Liver (tissue), 8 donors: ENCODE measurements at regions not wholly inside any gene's neighbourhood (a gene's known extent, or its start where the extent isn't known, plus 50 kb on each side); places are given as distances from the start of the nearest gene placed in this dataset.

ENCODE experiments used
- DNase-seq: peaks from one replicate; pipeline ENCODE4 v3.0.0-alpha.2; 2017; ENCODE audit warnings: low spot score
- H3K27ac ChIP-seq, 2 donors: one replicate each; pipeline ENCODE4 v1.7.0; 2013; ENCODE audit warnings: inconsistent platforms in 2 of 2, low read length in 2 of 2, control low read depth in 1 of 2, low read depth in 1 of 2, mild to moderate bottlenecking in 1 of 2
- H3K27me3 ChIP-seq, 4 donors: one replicate each; pipeline versions ENCODE4 v1.6.1 to v1.7.0; 2013; ENCODE audit warnings: low read length in 3 of 4, inconsistent platforms in 1 of 4, mild to moderate bottlenecking in 1 of 4, moderate library complexity in 1 of 4; ENCODE audit not compliant: control insufficient read depth in 4 of 4, insufficient read depth in 4 of 4
- H3K36me3 ChIP-seq, 4 donors: one replicate each; pipeline versions ENCODE4 v1.6.1 to v1.7.0; 2013; ENCODE audit warnings: low read length in 3 of 4, mild to moderate bottlenecking in 3 of 4, low read depth in 1 of 4, moderate library complexity in 1 of 4; ENCODE audit not compliant: control insufficient read depth in 4 of 4, insufficient read depth in 3 of 4
- H3K4me1 ChIP-seq, 4 donors: one replicate each; pipeline versions ENCODE4 v1.6.1 to v1.7.0; 2013; ENCODE audit warnings: low read length in 3 of 4, mild to moderate bottlenecking in 3 of 4, moderate library complexity in 1 of 4; ENCODE audit not compliant: control insufficient read depth in 4 of 4, insufficient read depth in 4 of 4
- H3K4me3 ChIP-seq, 3 donors: one replicate each; pipeline versions ENCODE4 v1.6.1 to v1.7.0; 2013; ENCODE audit warnings: low read length in 3 of 3, control low read depth in 1 of 3, low read depth in 1 of 3, mild to moderate bottlenecking in 1 of 3
- H3K9ac ChIP-seq, 2 donors: one replicate each; pipeline ENCODE4 v1.7.0; 2013; ENCODE audit warnings: low read length in 2 of 2, mild to moderate bottlenecking in 2 of 2, moderate library complexity in 2 of 2, control low read depth in 1 of 2, low read depth in 1 of 2
- H3K9me3 ChIP-seq, 4 donors: one replicate each; pipeline versions ENCODE4 v1.6.1 to v1.7.0; 2013; ENCODE audit warnings: low read length in 3 of 4; ENCODE audit not compliant: control insufficient read depth in 4 of 4
- CTCF ChIP-seq: fragments of 150-350 bp; IDR thresholded peaks from 2 replicates; pipeline ENCODE4 v1.5.1; 2017; ENCODE audit warnings: improper control_type of control experiment, low read depth, low read length; ENCODE audit not compliant: missing input control
- EGR1 ChIP-seq, 2 donors: IDR thresholded peaks; 2 replicates each; pipeline ENCODE4 v1.6.1; 2016 to 2018; ENCODE audit warnings: antibody characterized with exemption in 2 of 2, low read depth in 2 of 2
- FOXA1 ChIP-seq: IDR thresholded peaks from 2 replicates; pipeline ENCODE4 v1.6.1; 2016; ENCODE audit warnings: antibody characterized with exemption
- FOXA2 ChIP-seq: IDR thresholded peaks from 2 replicates; pipeline ENCODE4 v1.6.1; 2016; ENCODE audit warnings: antibody characterized with exemption
- HNF4A ChIP-seq, 2 donors: conservative IDR thresholded peaks; 2 replicates each; pipeline ENCODE4 v1.6.1; 2016; ENCODE audit warnings: antibody characterized with exemption in 2 of 2, mild to moderate bottlenecking in 2 of 2
- HNF4G ChIP-seq: IDR thresholded peaks from 2 replicates; pipeline ENCODE4 v1.6.1; 2016; ENCODE audit warnings: antibody characterized with exemption
- JUND ChIP-seq, 2 donors: IDR thresholded peaks; 2 replicates each; pipeline ENCODE4 v1.6.1; 2016; ENCODE audit warnings: antibody characterized with exemption in 2 of 2
- NR2F2 ChIP-seq: IDR thresholded peaks from 2 replicates; pipeline ENCODE4 v1.6.1; 2016; ENCODE audit warnings: antibody characterized with exemption
- REST ChIP-seq: IDR thresholded peaks from 2 replicates; pipeline ENCODE4 v1.6.1; 2016; ENCODE audit warnings: antibody characterized with exemption, mild to moderate bottlenecking
- RXRA ChIP-seq, 2 donors: IDR thresholded peaks; 2 replicates each; pipeline ENCODE4 v1.6.1; 2017 to 2018; ENCODE audit warnings: antibody characterized with exemption in 2 of 2, mild to moderate bottlenecking in 1 of 2
- SP1 ChIP-seq: IDR thresholded peaks from 2 replicates; pipeline ENCODE4 v1.6.1; 2018; ENCODE audit warnings: antibody characterized with exemption, mild to moderate bottlenecking
- YY1 ChIP-seq: IDR thresholded peaks from 2 replicates; pipeline ENCODE4 v1.6.1; 2016; ENCODE audit warnings: antibody characterized with exemption, mild to moderate bottlenecking
- ZBTB33 ChIP-seq: IDR thresholded peaks from 2 replicates; pipeline ENCODE4 v1.6.1; 2016; ENCODE audit warnings: antibody characterized with exemption
- WGBS: extraction: QIAGEN DNeasy Blood & Tissue Kit; methylation state at CpG from one replicate; pipeline ENCODE4 v1.1.7; 2013; 5-methylcytosine and 5-hydroxymethylcytosine counted together
- donor health status: healthy.
- donor health status: healthy.
- donor health status: healthy.
- donor health status: healthy.
- donor health status: healthy.

- TF ChIP-seq REST (no peak), ZBTB33 (no peak), SP1 (no peak), JUND (IDR thresholded peaks at IDR 0.05) (no peak), NR2F2 (no peak), HNF4G (no peak), HNF4A (conservative IDR thresholded peaks at IDR 0.05) (no peak), EGR1 (IDR thresholded peaks at IDR 0.05; ENCODE audit: low read depth in 2 of 2) (no peak), CTCF (no peak)
- H3K9me3 ChIP-seq, result no peaks in the 10 kb centered on the region
- H3K36me3 ChIP-seq, result no peaks in the 10 kb centered on the region
- H3K4me3 ChIP-seq, result no peak overlapping the region
- no peak overlapping the region for H3K27ac ChIP-seq
- H3K4me1 ChIP-seq, result no peaks in the 10 kb centered on the region
- H3K27me3 ChIP-seq, result no peaks in the 10 kb centered on the region
- no peak for DNase-seq
- no peak overlapping the region for H3K9ac ChIP-seq
Measured at GRCh38 chr13:42389041-42389440, 117.1 kb downstream of the AKAP11 start.

GRCh38 chr13:42392180-42392579 lies 120.2 kb downstream of the AKAP11 start:
- Histone ChIP-seq H3K36me3 (no peaks in the 10 kb centered on the region), H3K27ac (no peak overlapping the region), H3K4me3 (no peak overlapping the region), H3K9me3 (no peaks in the 10 kb centered on the region), H3K9ac (no peak overlapping the region), H3K4me1 (no peaks in the 10 kb centered on the region), H3K27me3 (peaks cover 0 to 2% (median 0%) of the 10 kb centered on the region in 4 donors)
- 80% methylated on average over 1 of the region's 1 CpG for WGBS
- no peak for DNase-seq
- TF ChIP-seq FOXA2 (no peak), YY1 (no peak), RXRA (IDR thresholded peaks at IDR 0.05) (no peak), SP1 (no peak), HNF4G (no peak), FOXA1 (no peak), EGR1 (IDR thresholded peaks at IDR 0.05; ENCODE audit: low read depth in 2 of 2) (no peak), NR2F2 (no peak), JUND (IDR thresholded peaks at IDR 0.05) (no peak), CTCF (no peak)
